ENCODE measurements at regions not wholly inside any gene's neighbourhood (a gene's known extent, or its start where the extent isn't known, plus 50 kb on each side); places are given as distances from the start of the nearest gene placed in this dataset.

DNA sequence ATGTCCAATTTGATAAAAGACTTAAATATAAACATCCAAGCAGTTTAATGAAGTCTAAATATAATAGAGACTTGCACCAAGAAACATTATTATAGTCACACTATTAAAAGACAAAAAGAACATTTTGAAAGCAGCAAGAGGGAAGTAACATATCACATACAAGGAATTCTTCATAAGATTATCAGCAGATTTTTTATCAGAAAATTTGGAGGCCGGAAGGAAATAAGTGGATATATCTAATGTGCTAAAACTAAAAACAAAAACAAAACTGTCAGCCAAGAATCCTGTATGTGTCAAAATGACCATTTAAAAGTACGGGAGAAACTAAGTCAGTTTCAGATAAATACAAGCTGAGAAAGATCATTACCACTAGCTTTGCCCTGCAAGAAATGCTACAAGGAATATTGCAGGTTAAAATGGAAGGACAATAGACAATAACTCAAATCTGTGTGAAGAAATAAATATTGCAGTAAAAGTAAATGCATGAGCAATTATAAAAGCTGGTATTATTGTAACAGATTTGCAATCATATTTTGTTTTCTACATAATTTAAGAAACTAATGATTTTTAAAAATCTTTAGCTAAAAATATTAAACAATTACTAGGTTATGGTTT lies 1665.9 kb upstream of the PCDH20 start:
- DNase-seq (ENCODE audit: low read depth in 4 of 4, low spot score in 3 of 4): no peak

DNA sequence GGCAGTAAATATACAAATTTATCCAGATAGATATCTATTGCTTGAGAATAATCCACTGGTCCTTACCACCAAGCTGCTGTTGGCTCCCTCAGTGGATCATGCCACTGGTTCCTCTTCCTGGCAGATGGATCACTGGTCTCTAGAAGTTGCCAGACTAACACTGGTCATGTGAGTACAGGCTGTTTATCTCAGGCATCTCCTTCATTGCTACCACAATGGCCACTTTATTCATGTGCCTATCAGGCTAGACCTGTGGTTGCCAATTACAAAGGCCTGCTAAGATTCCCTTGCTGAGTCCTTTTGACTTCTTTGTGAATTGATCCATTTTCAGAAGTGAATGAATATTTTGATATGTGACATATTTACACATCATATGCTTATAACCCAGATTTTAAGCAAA lies 1659.5 kb upstream of the PCDH20 start:
- no peak for DNase-seq (ENCODE audit: low read depth in 4 of 4, low spot score in 3 of 4)

DNA sequence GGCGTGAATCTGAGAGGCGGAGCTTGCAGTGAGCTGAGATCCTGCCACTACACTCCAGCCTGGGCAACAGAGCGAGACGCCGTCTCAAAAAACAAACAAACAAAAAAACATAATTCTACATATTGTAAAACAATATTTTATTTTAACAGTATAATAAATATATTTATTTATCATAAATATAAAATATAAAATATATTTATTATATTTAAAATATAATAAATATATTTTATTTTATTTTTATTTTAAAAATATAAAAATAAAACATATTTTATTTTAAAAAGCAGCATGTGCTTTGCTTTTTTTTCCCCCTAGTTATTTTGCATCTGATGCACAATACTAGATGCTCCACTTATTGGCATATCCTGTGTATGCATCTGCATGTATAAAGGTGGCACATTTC lies 1634.6 kb upstream of the PCDH20 start:
- no peak for DNase-seq (ENCODE audit: low read depth in 4 of 4, low spot score in 3 of 4)

DNA sequence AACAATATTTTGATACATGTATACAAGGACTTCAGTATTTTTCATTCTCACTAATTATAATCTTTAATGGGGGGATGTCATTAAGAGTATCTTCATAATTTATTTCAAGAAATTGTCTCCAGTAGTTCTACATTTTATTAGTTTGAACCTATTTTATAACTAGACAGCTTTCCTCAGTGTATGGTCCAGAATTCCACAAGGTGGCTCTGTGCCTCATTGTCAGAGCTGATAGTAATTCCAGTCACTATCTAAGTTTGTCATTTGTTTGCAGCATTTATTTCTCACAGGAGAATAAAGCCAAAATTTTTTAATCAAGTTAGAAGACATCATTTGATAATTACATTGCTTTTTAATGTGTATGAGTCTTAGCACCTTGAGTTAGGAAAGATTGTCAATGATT lies 1633.0 kb upstream of the PCDH20 start:
- DNase-seq (ENCODE audit: low read depth in 4 of 4, low spot score in 3 of 4): no peak

GRCh38 chr13:63044589-63045313 lies 1629.1 kb upstream of the PCDH20 start:
- no peak for DNase-seq (ENCODE audit: low read depth in 4 of 4, low spot score in 3 of 4)

GRCh38 chr13:63042686-63043085 lies 1627.0 kb upstream of the PCDH20 start:
- no peak for DNase-seq (ENCODE audit: low read depth in 4 of 4, low spot score in 3 of 4)

DNA sequence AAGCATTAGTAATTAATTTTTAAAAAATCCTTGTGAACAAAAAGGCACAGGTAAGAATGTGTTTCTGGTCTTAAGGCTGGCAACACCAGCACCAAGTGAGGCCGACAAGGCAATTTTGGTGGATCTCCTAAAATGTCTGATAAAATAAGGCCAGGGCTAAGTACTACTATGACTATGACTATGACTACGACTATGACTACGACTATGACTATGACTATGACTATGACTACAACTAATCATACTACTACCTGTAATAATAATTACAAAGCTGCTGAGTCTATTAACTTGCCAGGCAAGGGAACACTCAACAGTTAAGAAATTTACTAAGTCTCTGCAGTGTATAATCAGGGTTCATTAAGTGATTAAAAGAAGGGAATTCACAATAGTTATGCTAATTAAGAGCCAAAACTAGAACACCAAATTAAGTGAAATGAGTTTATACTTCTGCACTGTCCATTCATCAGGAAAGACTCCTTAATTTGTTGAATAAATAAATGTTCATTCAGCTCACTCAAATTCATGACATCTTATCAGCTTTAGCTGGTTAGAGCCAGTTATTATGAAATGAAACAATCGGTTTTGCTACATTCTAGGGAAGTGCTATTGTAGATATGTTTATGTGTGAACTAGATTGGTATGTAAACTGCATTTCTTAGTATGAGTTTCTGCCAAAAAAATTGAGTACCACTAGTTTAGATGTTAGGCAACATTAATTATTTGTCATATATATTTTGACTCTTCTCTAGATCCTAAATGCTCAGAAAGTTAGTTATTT lies 1626.2 kb upstream of the PCDH20 start:
- DNase-seq (ENCODE audit: low read depth in 4 of 4, low spot score in 3 of 4): no peak

GRCh38 chr13:63026285-63026797 lies 1610.7 kb upstream of the PCDH20 start:
- DNase-seq (ENCODE audit: low read depth in 4 of 4, low spot score in 3 of 4): no peak

DNA sequence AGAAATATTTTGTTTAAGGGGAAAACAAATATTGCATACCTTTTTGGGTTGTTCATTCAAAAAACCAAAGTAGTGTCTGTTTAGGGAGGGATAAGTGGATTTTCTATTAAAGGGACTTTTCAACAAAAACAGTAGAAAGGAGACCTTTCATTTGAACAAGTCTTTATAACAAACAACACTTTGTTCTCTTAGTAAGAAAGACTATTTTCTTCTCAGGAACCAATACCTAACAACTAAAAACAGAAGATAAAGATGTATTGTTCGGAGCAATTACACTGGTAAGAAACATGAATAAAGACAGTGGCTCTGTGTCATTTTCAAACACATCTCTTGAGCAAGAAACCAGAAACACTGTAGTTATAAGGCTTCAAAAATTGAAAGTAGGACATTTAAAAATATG lies 1610.1 kb upstream of the PCDH20 start:
- no peak for DNase-seq (ENCODE audit: low read depth in 4 of 4, low spot score in 3 of 4)

GRCh38 chr13:63024458-63024857 lies 1608.8 kb upstream of the PCDH20 start:
- no peak for DNase-seq (ENCODE audit: low read depth in 4 of 4, low spot score in 3 of 4)

GRCh38 chr13:63011996-63012395 lies 1596.3 kb upstream of the PCDH20 start:
- no peak for DNase-seq (ENCODE audit: low read depth in 4 of 4, low spot score in 3 of 4)

- no peak for DNase-seq (ENCODE audit: low read depth in 4 of 4, low spot score in 3 of 4)
Measured at GRCh38 chr13:63010072-63010658, 1594.5 kb upstream of the PCDH20 start.

DNA sequence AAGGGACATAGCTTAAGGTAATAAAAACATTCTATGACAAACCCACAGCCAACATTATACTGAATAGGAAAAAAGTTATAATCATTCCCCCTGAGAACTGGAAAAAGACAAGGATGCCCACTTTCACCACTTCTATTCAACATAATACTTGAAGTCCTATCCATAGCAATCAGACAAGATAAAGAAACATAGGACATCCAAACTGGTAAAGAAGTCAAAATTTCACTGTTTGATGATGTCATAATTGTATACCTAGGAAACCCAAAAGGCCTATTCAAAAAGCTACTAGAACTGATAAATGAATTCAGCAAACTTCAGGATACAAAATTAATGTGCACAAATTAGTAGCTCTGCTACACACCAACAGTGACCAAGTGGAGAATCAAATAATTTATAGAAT lies 1590.0 kb upstream of the PCDH20 start:
- no peak for DNase-seq (ENCODE audit: low read depth in 4 of 4, low spot score in 3 of 4)

DNA sequence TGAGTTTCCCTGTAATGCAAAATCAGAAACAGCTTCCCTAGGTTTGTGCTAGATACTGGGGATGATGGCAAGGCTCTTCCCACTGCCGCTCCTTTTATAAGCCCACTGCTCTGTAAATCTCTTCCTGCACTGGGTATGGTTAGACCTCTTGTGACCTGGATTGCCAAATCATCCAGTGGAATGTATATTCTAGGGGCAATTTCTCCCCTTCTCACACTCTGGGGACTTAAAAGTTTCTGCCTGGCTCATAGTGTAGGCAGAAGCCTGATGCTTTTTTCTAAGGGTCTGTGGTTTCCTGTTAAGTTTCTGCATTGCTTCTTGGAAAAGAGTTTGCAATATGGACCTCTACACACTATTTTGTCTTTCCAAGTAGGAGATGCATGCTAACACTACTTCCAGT lies 1582.0 kb upstream of the PCDH20 start:
- no peak for DNase-seq (ENCODE audit: low read depth in 4 of 4, low spot score in 3 of 4)

DNA sequence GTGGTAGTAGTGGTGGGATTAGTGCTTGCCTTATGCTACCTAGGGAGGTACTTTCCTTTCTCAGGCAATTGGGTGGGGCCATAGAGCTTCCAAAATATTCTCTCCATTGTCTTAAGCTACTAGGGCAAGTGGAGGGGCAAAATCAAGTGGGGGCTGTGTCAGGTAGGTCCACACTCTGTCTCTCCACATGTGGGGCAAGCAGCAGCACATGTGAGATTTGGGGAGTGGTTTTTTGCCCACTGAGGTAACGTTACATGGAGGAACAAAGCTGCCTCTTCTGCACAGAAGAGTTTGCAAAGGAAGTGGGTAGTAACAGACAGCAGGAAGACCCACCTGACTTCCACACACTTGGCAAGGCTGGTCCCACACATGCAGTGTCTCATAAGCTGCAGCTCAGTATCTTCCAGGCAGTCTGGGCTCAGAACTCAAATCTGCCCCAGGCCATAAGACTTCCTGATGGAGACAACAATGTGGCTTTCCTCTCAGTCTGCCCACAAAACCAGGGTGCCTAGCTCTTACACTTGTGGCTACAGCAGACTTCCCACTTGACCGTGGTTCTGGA lies 1581.5 kb upstream of the PCDH20 start:
- DNase-seq (ENCODE audit: low read depth in 4 of 4, low spot score in 3 of 4): no peak

- DNase-seq (ENCODE audit: low read depth in 4 of 4, low spot score in 3 of 4): no peak
Measured at GRCh38 chr13:62973804-62974203, 1558.2 kb upstream of the PCDH20 start.

- DNase-seq (ENCODE audit: low read depth in 4 of 4, low spot score in 3 of 4): no peak
Measured at GRCh38 chr13:62964522-62964921, 1548.9 kb upstream of the PCDH20 start.

DNA sequence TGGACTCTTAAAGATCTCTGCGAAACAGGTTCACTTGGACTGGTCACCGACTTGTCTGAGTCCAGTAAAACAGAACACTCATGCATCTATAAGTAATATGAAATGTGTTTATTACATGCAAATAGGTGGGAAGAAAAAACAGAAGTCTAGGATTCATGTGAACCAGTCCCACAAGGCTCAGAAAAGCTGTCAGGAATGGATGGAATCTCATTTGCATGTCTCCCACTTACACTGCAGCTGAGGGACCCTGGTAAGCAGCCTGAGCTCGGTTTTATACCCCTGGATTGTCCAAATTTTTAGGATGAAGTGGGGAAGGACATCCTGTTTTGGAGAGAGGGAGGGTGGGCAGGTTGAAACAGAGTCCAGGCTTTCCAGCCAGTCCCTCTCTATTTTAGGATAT lies 1545.1 kb upstream of the PCDH20 start:
- DNase-seq (ENCODE audit: low read depth in 4 of 4, low spot score in 3 of 4): no peak

GRCh38 chr13:62933809-62934208 lies 1518.2 kb upstream of the PCDH20 start:
- no peak for DNase-seq (ENCODE audit: low read depth in 4 of 4, low spot score in 3 of 4)

DNA sequence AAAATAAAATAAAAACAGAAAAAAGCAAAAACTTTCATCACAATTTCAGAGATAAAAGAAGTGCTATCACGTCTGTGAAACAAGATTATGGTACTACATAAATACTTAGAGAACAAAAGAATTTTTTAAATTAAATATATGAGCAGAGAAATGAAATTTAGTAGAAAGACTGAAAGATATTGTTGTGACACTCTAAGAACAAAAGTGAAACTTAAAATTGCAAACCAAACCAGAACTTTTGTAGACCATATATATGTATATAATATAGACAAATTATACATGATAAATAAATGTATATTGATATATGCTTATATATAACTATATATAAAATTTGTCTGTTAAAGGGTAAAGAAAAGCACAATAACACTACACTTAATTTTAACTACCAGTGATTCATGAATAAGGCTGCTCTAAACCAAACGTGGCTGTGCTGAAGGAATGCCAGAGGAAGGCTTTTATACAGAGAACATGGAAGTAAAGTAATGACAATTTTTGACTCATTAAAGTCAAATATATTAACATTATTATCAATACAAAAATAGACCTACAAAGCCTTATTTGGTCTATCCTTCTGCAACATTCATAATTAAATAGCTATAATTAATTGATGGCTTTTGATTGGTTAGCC lies 1516.7 kb upstream of the PCDH20 start:
- no peak for DNase-seq (ENCODE audit: low read depth in 4 of 4, low spot score in 3 of 4)

GRCh38 chr13:62931853-62932252 lies 1516.2 kb upstream of the PCDH20 start:
- DNase-seq (ENCODE audit: low read depth in 4 of 4, low spot score in 3 of 4): no peak

All from right renal pelvis (tissue), 4 donors.